Hepatocyte (in vitro differentiated cells): ENCODE measurements at regions not wholly inside any gene's neighbourhood (a gene's known extent, or its start where the extent isn't known, plus 50 kb on each side); places are given as distances from the start of the nearest gene placed in this dataset.

Experiments
- DNase-seq: peaks from one replicate; pipeline ENCODE4 v3.0.0-alpha.2; 2016; ENCODE audit warnings: low spot score
- H2AFZ ChIP-seq: fragments of 200-600 bp; sonication (generic); 2 replicates; pipeline ENCODE4 v1.6.0; 2016; ENCODE audit warnings: antibody characterized with exemption, mild to moderate bottlenecking
- H3K27ac ChIP-seq: fragments of 200-600 bp; sonication (generic); 2 replicates; pipeline ENCODE4 v1.5.1; 2016; ENCODE audit warnings: mild to moderate bottlenecking
- H3K27me3 ChIP-seq: fragments of 200-600 bp; sonication (generic); 2 replicates; pipeline ENCODE4 v1.6.1; 2016
- H3K36me3 ChIP-seq: fragments of 200-600 bp; sonication (generic); replicated peaks from 2 replicates; pipeline ENCODE4 v1.5.1; 2016; ENCODE audit warnings: low read depth; ENCODE audit not compliant: insufficient read depth
- H3K4me1 ChIP-seq: fragments of 200-600 bp; sonication (generic); 2 replicates; pipeline ENCODE4 v1.5.1; 2016; ENCODE audit warnings: mild to moderate bottlenecking, moderate library complexity; ENCODE audit not compliant: insufficient read depth
- H3K4me2 ChIP-seq: fragments of 200-600 bp; sonication (generic); 2 replicates; pipeline ENCODE4 v1.6.0; 2016
- H3K4me3 ChIP-seq: fragments of 200-600 bp; sonication (generic); 2 replicates; pipeline ENCODE4 v1.5.1; 2016; ENCODE audit warnings: mild to moderate bottlenecking
- H3K79me2 ChIP-seq: fragments of 200-600 bp; sonication (generic); 2 replicates; pipeline ENCODE4 v1.6.0; 2017; ENCODE audit warnings: mild to moderate bottlenecking
- H3K9me2 ChIP-seq: fragments of 200-600 bp; sonication (generic); replicated peaks from 2 replicates; pipeline ENCODE4 v1.6.0; 2017; ENCODE audit warnings: mild to moderate bottlenecking; ENCODE audit not compliant: insufficient read depth
- H3K9me3 ChIP-seq: fragments of 200-600 bp; sonication (generic); 2 replicates; pipeline ENCODE4 v1.5.1; 2016; ENCODE audit warnings: low read depth, mild to moderate bottlenecking
- H4K20me1 ChIP-seq: fragments of 200-600 bp; sonication (generic); 2 replicates; pipeline ENCODE4 v1.6.0; 2016; ENCODE audit warnings: mild to moderate bottlenecking; ENCODE audit not compliant: insufficient read depth, poor library complexity, severe bottlenecking
- EZH2 ChIP-seq: fragments of 200-600 bp; sonication (generic); IDR thresholded peaks from 2 replicates; pipeline ENCODE4 v1.6.1; 2016; ENCODE audit warnings: antibody characterized with exemption, mild to moderate bottlenecking, borderline replicate concordance
- EZH2phosphoT487 ChIP-seq: fragments of 200-600 bp; sonication (generic); IDR thresholded peaks from one replicate; pipeline ENCODE4 v1.6.1; 2018; ENCODE audit warnings: antibody characterized with exemption, mild to moderate bottlenecking, low read depth, moderate library complexity; ENCODE audit not compliant: unreplicated experiment, severe bottlenecking
- WGBS: methylation state at CpG from one replicate; pipeline ENCODE4 v1.1.6; 2016; ENCODE audit warnings: low lambda C conversion rate; ENCODE audit errors: missing lambda C conversion rate; 5-methylcytosine and 5-hydroxymethylcytosine counted together
- TF ChIP-seq, protein P1 (sequence below): fragments of 200-600 bp; sonication (generic); IDR thresholded peaks from 2 replicates; pipeline ENCODE4 v1.5.1; 2016; ENCODE audit warnings: antibody characterized with exemption, mild to moderate bottlenecking; ENCODE audit not compliant: poor library complexity

DNA sequence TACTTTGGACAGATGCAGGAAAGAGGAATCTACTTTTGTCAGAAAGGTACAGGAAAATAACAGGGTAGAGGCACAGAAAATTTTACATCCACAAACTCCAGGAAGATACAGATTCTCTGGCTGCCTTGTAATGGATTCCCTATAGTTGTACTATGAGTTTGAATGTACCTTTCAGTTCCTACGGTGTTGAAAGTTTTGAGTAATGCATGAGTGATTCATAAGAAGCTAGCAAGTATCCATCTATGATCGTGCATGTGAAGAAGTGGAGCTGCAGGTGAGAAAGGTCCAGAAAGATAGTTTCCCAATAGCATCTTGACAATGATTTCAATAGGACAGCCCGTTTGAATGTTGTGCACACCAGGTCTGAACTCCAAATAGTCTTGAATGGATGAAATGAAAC, 786.5 kb upstream of the ROBO1 start:
- no peak overlapping the region for H3K4me2 ChIP-seq
- H3K27me3 ChIP-seq, result no peaks in the 10 kb centered on the region
- TF ChIP-seq EZH2, result no peak
- TF ChIP-seq EZH2phosphoT487, result no peak
- TF ChIP-seq, protein P1, sequence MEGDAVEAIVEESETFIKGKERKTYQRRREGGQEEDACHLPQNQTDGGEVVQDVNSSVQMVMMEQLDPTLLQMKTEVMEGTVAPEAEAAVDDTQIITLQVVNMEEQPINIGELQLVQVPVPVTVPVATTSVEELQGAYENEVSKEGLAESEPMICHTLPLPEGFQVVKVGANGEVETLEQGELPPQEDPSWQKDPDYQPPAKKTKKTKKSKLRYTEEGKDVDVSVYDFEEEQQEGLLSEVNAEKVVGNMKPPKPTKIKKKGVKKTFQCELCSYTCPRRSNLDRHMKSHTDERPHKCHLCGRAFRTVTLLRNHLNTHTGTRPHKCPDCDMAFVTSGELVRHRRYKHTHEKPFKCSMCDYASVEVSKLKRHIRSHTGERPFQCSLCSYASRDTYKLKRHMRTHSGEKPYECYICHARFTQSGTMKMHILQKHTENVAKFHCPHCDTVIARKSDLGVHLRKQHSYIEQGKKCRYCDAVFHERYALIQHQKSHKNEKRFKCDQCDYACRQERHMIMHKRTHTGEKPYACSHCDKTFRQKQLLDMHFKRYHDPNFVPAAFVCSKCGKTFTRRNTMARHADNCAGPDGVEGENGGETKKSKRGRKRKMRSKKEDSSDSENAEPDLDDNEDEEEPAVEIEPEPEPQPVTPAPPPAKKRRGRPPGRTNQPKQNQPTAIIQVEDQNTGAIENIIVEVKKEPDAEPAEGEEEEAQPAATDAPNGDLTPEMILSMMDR, result no peak
- no peak overlapping the region for H2AFZ ChIP-seq
- H3K79me2 ChIP-seq, result no peaks in the 10 kb centered on the region
- H3K4me1 ChIP-seq, result no peaks in the 10 kb centered on the region
- H4K20me1 ChIP-seq, result no peaks in the 10 kb centered on the region
- DNase-seq, result no peak
- no peaks in the 10 kb centered on the region for H3K36me3 ChIP-seq
- H3K9me3 ChIP-seq, result no peaks in the 10 kb centered on the region
- no peak overlapping the region for H3K27ac ChIP-seq
- H3K4me3 ChIP-seq, result no peak overlapping the region
- 86% methylated on average over 3 of the region's 3 CpGs for WGBS
- no peaks in the 10 kb centered on the region for H3K9me2 ChIP-seq

DNA sequence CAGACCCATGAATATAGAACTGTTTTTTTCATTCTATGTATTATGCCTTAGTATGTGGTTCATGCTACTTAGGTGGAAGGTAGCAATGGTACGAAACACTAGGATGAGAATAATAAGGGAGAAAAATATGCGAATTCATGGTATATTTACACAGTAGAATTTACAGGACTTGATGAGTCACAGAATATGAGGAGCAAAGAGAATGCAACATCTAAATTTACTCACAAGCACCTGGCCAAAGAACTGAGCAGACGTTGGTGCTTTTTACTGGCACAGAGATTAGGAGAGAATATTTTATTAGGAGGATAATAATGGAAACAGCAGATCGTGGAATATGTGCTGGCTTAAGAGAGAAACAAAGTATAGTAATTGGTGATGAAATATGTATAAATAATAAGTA, 785.4 kb upstream of the ROBO1 start:
- H3K4me1 ChIP-seq, result no peaks in the 10 kb centered on the region
- TF ChIP-seq EZH2phosphoT487 (no peak), EZH2 (no peak)
- TF ChIP-seq, protein P1, result no peak
- no peaks in the 10 kb centered on the region for H3K9me2 ChIP-seq
- no peaks in the 10 kb centered on the region for H3K36me3 ChIP-seq
- no peaks in the 10 kb centered on the region for H3K79me2 ChIP-seq
- no peaks in the 10 kb centered on the region for H4K20me1 ChIP-seq
- 84% methylated on average over 4 of the region's 4 CpGs for WGBS
- H2AFZ ChIP-seq, result no peak overlapping the region
- H3K27me3 ChIP-seq, result no peaks in the 10 kb centered on the region
- no peak for DNase-seq
- no peak overlapping the region for H3K4me2 ChIP-seq
- no peak overlapping the region for H3K4me3 ChIP-seq
- no peaks in the 10 kb centered on the region for H3K9me3 ChIP-seq
- H3K27ac ChIP-seq, result no peak overlapping the region

DNA sequence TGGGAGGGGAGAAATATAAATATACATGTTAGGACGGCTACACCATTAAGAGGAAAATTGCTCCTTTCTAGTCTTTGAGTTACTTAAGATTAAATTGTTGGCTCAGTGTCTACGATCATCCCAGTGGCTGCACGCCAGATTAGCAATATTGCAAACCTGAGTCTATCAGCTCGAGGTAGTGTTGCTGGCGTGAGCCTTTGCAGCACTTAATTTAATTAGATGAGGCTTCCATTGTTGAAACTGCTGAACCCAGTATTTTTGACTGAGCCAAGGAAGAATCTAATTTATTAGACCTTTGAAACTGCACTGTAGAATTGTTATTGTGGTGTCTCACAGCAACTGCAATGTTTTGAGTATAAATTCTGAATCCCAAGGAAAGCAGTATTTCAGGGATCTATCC, 782.4 kb upstream of the ROBO1 start:
- Histone ChIP-seq H3K4me3 (no peak overlapping the region), H3K4me2 (no peak overlapping the region), H3K9me2 (no peaks in the 10 kb centered on the region), H3K79me2 (no peaks in the 10 kb centered on the region), H2AFZ (no peak overlapping the region), H4K20me1 (no peaks in the 10 kb centered on the region), H3K27ac (no peak overlapping the region), H3K27me3 (no peaks in the 10 kb centered on the region), H3K9me3 (no peaks in the 10 kb centered on the region), H3K4me1 (no peaks in the 10 kb centered on the region), H3K36me3 (no peaks in the 10 kb centered on the region)
- TF ChIP-seq EZH2, result no peak
- TF ChIP-seq, protein P1, result no peak
- TF ChIP-seq EZH2phosphoT487, result no peak
- DNase-seq, result no peak
- 82% methylated on average over 5 of the region's 5 CpGs for WGBS

DNA sequence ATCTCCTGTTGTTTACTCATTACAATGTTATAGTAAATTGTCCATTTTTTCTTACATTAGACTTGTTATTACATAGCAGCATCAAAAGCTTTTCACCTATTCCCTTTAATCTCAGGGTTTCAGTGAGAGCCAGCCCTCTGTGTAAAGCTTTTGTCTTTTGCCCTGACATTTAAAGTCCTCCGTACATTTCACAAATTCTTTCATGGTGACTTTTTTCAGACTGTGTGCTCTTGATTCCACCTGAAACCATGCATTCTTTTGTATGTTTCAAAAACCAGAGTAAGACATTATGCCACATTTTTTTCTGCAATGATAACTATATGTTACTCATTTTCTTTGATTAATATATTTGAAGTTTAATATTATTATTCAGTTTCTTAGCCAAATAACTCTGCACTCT, 781.4 kb upstream of the ROBO1 start:
- DNase-seq, result no peak
- Histone ChIP-seq H3K9me2 (no peaks in the 10 kb centered on the region), H3K36me3 (no peaks in the 10 kb centered on the region), H2AFZ (no peak overlapping the region), H3K4me1 (no peaks in the 10 kb centered on the region), H3K27ac (no peak overlapping the region), H4K20me1 (no peaks in the 10 kb centered on the region), H3K27me3 (no peaks in the 10 kb centered on the region), H3K9me3 (no peaks in the 10 kb centered on the region), H3K79me2 (no peaks in the 10 kb centered on the region), H3K4me2 (no peak overlapping the region), H3K4me3 (no peak overlapping the region)
- WGBS, result 44% methylated on average over 1 of the region's 1 CpG
- TF ChIP-seq, protein P1, result no peak
- no peak for TF ChIP-seq EZH2
- no peak for TF ChIP-seq EZH2phosphoT487
